ENCODE measurements at regions not wholly inside any gene's neighbourhood (a gene's known extent, or its start where the extent isn't known, plus 50 kb on each side); places are given as distances from the start of the nearest gene placed in this dataset.

- DNase-seq = no peak
Measured at GRCh38 chr10:7477538-7478334, 66.9 kb upstream of the SFMBT2 start.

GRCh38 chr10:7475939-7476338 is 65.1 kb upstream of the SFMBT2 start:
- no peak for DNase-seq

- DNase-seq = no peak
Measured at GRCh38 chr10:7475046-7475911, 64.4 kb upstream of the SFMBT2 start.

GRCh38 chr10:7474388-7474787 is 63.6 kb upstream of the SFMBT2 start:
- no peak for DNase-seq

GRCh38 chr10:7473474-7473873 is 62.6 kb upstream of the SFMBT2 start:
- no peak for DNase-seq

GRCh38 chr10:7471720-7472367 is 61.0 kb upstream of the SFMBT2 start:
- no peak for DNase-seq

GRCh38 chr10:7470371-7470770 is 59.5 kb upstream of the SFMBT2 start:
- no peak for DNase-seq

- DNase-seq = no peak
Measured at GRCh38 chr10:7467031-7467667, 56.3 kb upstream of the SFMBT2 start.

- no peak for DNase-seq
Measured at GRCh38 chr10:7464691-7465090, 53.9 kb upstream of the SFMBT2 start.

All from T-helper 9 cell (primary cell).